Neural progenitor cell (in vitro differentiated cells): ENCODE measurements at regions not wholly inside any gene's neighbourhood (a gene's known extent, or its start where the extent isn't known, plus 50 kb on each side); places are given as distances from the start of the nearest gene placed in this dataset.

Experiments used
- CTCF ChIP-seq: fragments of 200-600 bp; sonication (generic); IDR thresholded peaks from 2 replicates; pipeline ENCODE4 v1.5.1; 2017; ENCODE audit warnings: antibody characterized with exemption, mild to moderate bottlenecking
- EZH2 ChIP-seq: fragments of 200-600 bp; sonication (generic); IDR thresholded peaks from 2 replicates; pipeline ENCODE4 v1.6.1; 2017; ENCODE audit warnings: antibody characterized with exemption, mild to moderate bottlenecking, moderate library complexity
- EZH2phosphoT487 ChIP-seq: fragments of 200-600 bp; sonication (generic); IDR thresholded peaks from 2 replicates; pipeline ENCODE4 v1.6.1; 2017; ENCODE audit warnings: antibody characterized with exemption

- TF ChIP-seq CTCF (no peak), EZH2 (no peak), EZH2phosphoT487 (no peak)
Observed at GRCh38 chr11:15560689-15561467, 446.2 kb downstream of the INSC start.
